ENCODE measurements at regions not wholly inside any gene's neighbourhood (a gene's known extent, or its start where the extent isn't known, plus 50 kb on each side); places are given as distances from the start of the nearest gene placed in this dataset.

DNA sequence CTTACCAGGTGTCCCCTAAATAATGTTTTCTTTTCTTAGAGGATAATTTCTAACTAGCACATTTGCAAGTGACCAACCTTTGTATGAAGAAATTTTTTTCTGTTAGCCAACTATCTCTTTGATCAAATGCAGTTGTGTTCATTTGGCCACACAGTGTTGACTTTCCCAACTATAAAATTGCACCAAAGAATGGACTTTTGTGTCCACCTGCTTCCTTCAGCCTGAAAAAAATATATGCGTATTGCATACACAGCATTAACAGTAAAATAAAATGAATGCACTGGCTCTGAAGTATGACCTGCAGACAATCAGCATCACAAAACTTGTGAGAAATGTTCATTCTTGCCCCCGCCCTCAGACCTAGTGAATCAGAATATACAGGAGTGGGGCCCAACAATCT, 342.0 kb downstream of the SEC23A start:
- TF ChIP-seq SNIP1 (IDR thresholded peaks at IDR 0.05; ENCODE audit: low read depth) (no peak), NFIC (IDR thresholded peaks at IDR 0.05) (no peak), IRF2 (CRISPR knock-in tag; IDR thresholded peaks at IDR 0.05) (no peak), ADNP (tag; IDR thresholded peaks at IDR 0.05) (no peak), RAD21 (CRISPR knock-in tag; conservative IDR thresholded peaks at IDR 0.05 in 1 of 2, IDR thresholded peaks at IDR 0.05 in 1 of 2) (no peak), ZNF699 (CRISPR knock-in tag; IDR thresholded peaks at IDR 0.05; ENCODE audit: insufficient replicate concordance) (no peak), EZH2 (IDR thresholded peaks at IDR 0.05; ENCODE audit: borderline replicate concordance, low read depth, low read length) (no peak)
- FAIRE-seq = no peak
- no peaks in the 10 kb centered on the region for H3K27me3 ChIP-seq (ENCODE audit: control insufficient read depth in 2 of 2, insufficient read depth in 2 of 2, low read length in 2 of 2)
- no peak overlapping the region for H3K4me3 ChIP-seq
- H3K9me1 ChIP-seq (ENCODE audit: control insufficient read depth, insufficient read depth, low read length) = no peaks in the 10 kb centered on the region
- BruUV-seq (replicated peaks) = no TSS peak
- WGBS (ENCODE audit: insufficient coverage, low coverage, missing lambda C conversion rate) = 0% methylated on average over 2 of the region's 2 CpGs
- no peak overlapping the region for H3K9ac ChIP-seq (ENCODE audit: insufficient read depth in 1 of 2, low read depth in 2 of 2, low read length in 2 of 2)
- CTCF ChIA-PET (ENCODE audit: low intra/inter-chr PET ratio) = no interaction called here
- H2AFZ ChIP-seq (ENCODE audit: low read depth, low read length) = no peak overlapping the region
- DNase-seq (ENCODE audit: extremely low read depth in 1 of 4, low spot score in 3 of 4) = no peak
- no peaks in the 10 kb centered on the region for H4K20me1 ChIP-seq (replicated peaks; ENCODE audit: control insufficient read depth, insufficient read depth, low read length)
- no peak overlapping the region for H3K4me2 ChIP-seq (ENCODE audit: insufficient read depth, low read length)
- POLR2A ChIA-PET = no interaction called here
- in situ Hi-C loops (cut with MboI) = no loop called here
- H3K36me3 ChIP-seq (ENCODE audit: control insufficient read depth, insufficient read depth, low read length) = no peaks in the 10 kb centered on the region
- H3K9me3 ChIP-seq (replicated peaks; ENCODE audit: control insufficient read depth, insufficient read depth, low read depth, low read length) = no peaks in the 10 kb centered on the region
- no peak for ATAC-seq
- no peaks in the 10 kb centered on the region for H3K4me1 ChIP-seq (replicated peaks in 1 of 2; ENCODE audit: control insufficient read depth in 2 of 2, insufficient read depth in 2 of 2, low read length in 2 of 2)
- H3K27ac ChIP-seq (ENCODE audit: extremely low read depth, low read depth, low read length) = no peak overlapping the region
- no peaks in the 10 kb centered on the region for H3K79me2 ChIP-seq (ENCODE audit: control insufficient read depth, insufficient read depth, low read length)
- intact Hi-C loops (cut with micrococcal nuclease) = no loop called here

DNA sequence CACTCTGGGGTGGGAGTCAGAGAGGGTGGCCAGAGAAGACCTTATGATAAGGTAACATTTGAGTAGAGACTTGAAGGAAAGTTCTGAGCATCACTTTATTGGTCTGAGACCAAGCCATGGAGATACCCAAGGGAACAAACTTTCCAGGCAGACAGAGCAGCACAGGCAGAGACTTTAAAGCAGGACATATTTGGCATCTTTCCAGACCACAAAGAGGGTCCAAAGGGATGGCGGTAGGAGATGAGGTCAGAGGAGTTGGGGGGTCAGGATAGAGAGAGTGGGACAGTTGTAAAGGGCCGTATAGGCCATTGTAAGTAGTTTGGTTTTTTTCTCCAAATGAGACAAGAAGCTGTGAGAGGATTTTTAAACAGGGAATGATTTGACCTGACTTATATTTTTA, 344.4 kb downstream of the SEC23A start:
- Histone ChIP-seq H3K4me1 (replicated peaks in 1 of 2; ENCODE audit: control insufficient read depth in 2 of 2, insufficient read depth in 2 of 2, low read length in 2 of 2) (no peaks in the 10 kb centered on the region), H3K79me2 (ENCODE audit: control insufficient read depth, insufficient read depth, low read length) (no peaks in the 10 kb centered on the region), H3K9me1 (ENCODE audit: control insufficient read depth, insufficient read depth, low read length) (no peaks in the 10 kb centered on the region), H3K27ac (ENCODE audit: extremely low read depth, low read depth, low read length) (no peak overlapping the region), H3K4me2 (ENCODE audit: insufficient read depth, low read length) (no peak overlapping the region), H3K9me3 (replicated peaks; ENCODE audit: control insufficient read depth, insufficient read depth, low read depth, low read length) (no peaks in the 10 kb centered on the region), H3K36me3 (ENCODE audit: control insufficient read depth, insufficient read depth, low read length) (no peaks in the 10 kb centered on the region), H3K9ac (ENCODE audit: insufficient read depth in 1 of 2, low read depth in 2 of 2, low read length in 2 of 2) (no peak overlapping the region), H2AFZ (ENCODE audit: low read depth, low read length) (no peak overlapping the region), H3K27me3 (ENCODE audit: control insufficient read depth in 2 of 2, insufficient read depth in 2 of 2, low read length in 2 of 2) (no peaks in the 10 kb centered on the region), H3K4me3 (no peak overlapping the region), H4K20me1 (replicated peaks; ENCODE audit: control insufficient read depth, insufficient read depth, low read length) (no peaks in the 10 kb centered on the region)
- in situ Hi-C loops (cut with MboI) (no loop called here), intact Hi-C loops (cut with micrococcal nuclease) (no loop called here)
- DNase-seq (ENCODE audit: extremely low read depth in 1 of 4, low spot score in 3 of 4) = no peak
- no peak for ATAC-seq
- 8% methylated on average over 2 of the region's 2 CpGs for WGBS (ENCODE audit: insufficient coverage, low coverage, missing lambda C conversion rate)
- BruUV-seq (replicated peaks) = no TSS peak
- FAIRE-seq = no peak
- ChIA-PET POLR2A (no interaction called here), CTCF (ENCODE audit: low intra/inter-chr PET ratio) (no interaction called here)
- TF ChIP-seq, protein P1, sequence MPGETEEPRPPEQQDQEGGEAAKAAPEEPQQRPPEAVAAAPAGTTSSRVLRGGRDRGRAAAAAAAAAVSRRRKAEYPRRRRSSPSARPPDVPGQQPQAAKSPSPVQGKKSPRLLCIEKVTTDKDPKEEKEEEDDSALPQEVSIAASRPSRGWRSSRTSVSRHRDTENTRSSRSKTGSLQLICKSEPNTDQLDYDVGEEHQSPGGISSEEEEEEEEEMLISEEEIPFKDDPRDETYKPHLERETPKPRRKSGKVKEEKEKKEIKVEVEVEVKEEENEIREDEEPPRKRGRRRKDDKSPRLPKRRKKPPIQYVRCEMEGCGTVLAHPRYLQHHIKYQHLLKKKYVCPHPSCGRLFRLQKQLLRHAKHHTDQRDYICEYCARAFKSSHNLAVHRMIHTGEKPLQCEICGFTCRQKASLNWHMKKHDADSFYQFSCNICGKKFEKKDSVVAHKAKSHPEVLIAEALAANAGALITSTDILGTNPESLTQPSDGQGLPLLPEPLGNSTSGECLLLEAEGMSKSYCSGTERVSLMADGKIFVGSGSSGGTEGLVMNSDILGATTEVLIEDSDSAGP (CRISPR knock-in tag; IDR thresholded peaks at IDR 0.05) = no peak
- no peak for TF ChIP-seq HMG20A (CRISPR knock-in tag; conservative IDR thresholded peaks at IDR 0.05)
- TF ChIP-seq CAMTA2 (CRISPR knock-in tag; conservative IDR thresholded peaks at IDR 0.05) = no peak
- TF ChIP-seq YY1 (IDR thresholded peaks at IDR 0.05; ENCODE audit: borderline replicate concordance in 1 of 3, control insufficient read depth in 1 of 3, extremely low read depth in 1 of 3, insufficient read depth in 3 of 3, insufficient read length in 1 of 3, insufficient replicate concordance in 2 of 3, low read depth in 1 of 3, low read length in 2 of 3) = no peak
- TF ChIP-seq, protein P2, sequence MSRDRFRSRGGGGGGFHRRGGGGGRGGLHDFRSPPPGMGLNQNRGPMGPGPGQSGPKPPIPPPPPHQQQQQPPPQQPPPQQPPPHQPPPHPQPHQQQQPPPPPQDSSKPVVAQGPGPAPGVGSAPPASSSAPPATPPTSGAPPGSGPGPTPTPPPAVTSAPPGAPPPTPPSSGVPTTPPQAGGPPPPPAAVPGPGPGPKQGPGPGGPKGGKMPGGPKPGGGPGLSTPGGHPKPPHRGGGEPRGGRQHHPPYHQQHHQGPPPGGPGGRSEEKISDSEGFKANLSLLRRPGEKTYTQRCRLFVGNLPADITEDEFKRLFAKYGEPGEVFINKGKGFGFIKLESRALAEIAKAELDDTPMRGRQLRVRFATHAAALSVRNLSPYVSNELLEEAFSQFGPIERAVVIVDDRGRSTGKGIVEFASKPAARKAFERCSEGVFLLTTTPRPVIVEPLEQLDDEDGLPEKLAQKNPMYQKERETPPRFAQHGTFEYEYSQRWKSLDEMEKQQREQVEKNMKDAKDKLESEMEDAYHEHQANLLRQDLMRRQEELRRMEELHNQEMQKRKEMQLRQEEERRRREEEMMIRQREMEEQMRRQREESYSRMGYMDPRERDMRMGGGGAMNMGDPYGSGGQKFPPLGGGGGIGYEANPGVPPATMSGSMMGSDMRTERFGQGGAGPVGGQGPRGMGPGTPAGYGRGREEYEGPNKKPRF (IDR thresholded peaks at IDR 0.05; ENCODE audit: low read depth, low read length) = no peak
